T-cell (primary cell): ENCODE measurements at regions not wholly inside any gene's neighbourhood (a gene's known extent, or its start where the extent isn't known, plus 50 kb on each side); places are given as distances from the start of the nearest gene placed in this dataset.

ENCODE experiments used
- ATAC-seq, 4 experiments: fragments of 200-7000 bp in 3 of 4; fragments of 150-1000 bp in 1 of 4; cut with Tn5 transposase; replicated peaks in 1 of 4; 1 replicate in 3 of 4; 2 replicates in 1 of 4; pipeline ENCODE4 v1.10.0; 2021; ENCODE audit warnings: moderate library complexity in 3 of 4, mild to moderate bottlenecking in 2 of 4, moderate number of reproducible peaks in 1 of 4
- CTCF ChIA-PET, 2 donors: fragments of 300-600 bp; sonication (Branson Sonifier 250); formaldehyde crosslinking; loops; one replicate each; lab custom pipeline; 2022; ENCODE audit warnings: antibody characterized with exemption in 2 of 2; lab: Charles Lee
- POLR2A ChIA-PET, 2 donors: fragments of 300-600 bp; sonication (Branson Sonifier 250); formaldehyde crosslinking; loops; one replicate each; lab custom pipeline; 2022; ENCODE audit warnings: antibody characterized with exemption in 2 of 2; lab: Charles Lee
- DNase-seq, 35 experiments: peaks; one replicate each; pipeline versions ENCODE4 v3.0.0 to v3.0.0-alpha.2; 2013 to 2023
- H3K27ac ChIP-seq: one replicate; pipeline ENCODE4 v1.5.1; 2013; ENCODE audit warnings: low read length
- H3K27me3 ChIP-seq, 2 experiments: replicated peaks in 1 of 2; 1 replicate in 1 of 2; 2 replicates in 1 of 2; pipeline versions ENCODE4 v1.6.1 to v1.7.0; 2013; ENCODE audit warnings: low read length in 1 of 2, mixed read lengths in 1 of 2; ENCODE audit not compliant: control insufficient read depth in 2 of 2, insufficient read depth in 2 of 2; ENCODE audit errors: extremely low read depth in 1 of 2
- H3K36me3 ChIP-seq, 2 donors: 1 replicate in 1 of 2; 2 replicates in 1 of 2; pipeline versions ENCODE4 v1.6.1 to v1.7.0; 2013; ENCODE audit warnings: low read length in 1 of 2; ENCODE audit not compliant: control insufficient read depth in 2 of 2, insufficient read depth in 1 of 2; ENCODE audit errors: extremely low read depth in 1 of 2
- H3K4me1 ChIP-seq, 2 experiments: 1 replicate in 1 of 2; 2 replicates in 1 of 2; pipeline versions ENCODE4 v1.6.1 to v1.7.0; 2013; ENCODE audit warnings: low read length in 2 of 2, mixed read lengths in 1 of 2; ENCODE audit not compliant: insufficient read depth in 2 of 2, control insufficient read depth in 1 of 2; ENCODE audit errors: extremely low read depth in 1 of 2
- H3K4me3 ChIP-seq, 2 donors: 1 replicate in 1 of 2; 2 replicates in 1 of 2; pipeline versions ENCODE4 v1.5.1 to v1.7.0; 2013; ENCODE audit warnings: mild to moderate bottlenecking in 2 of 2, low read length in 1 of 2, moderate library complexity in 1 of 2; ENCODE audit not compliant: control insufficient read depth in 1 of 2; ENCODE audit errors: extremely low read depth in 1 of 2
- H3K9me3 ChIP-seq: 2 replicates; pipeline ENCODE4 v1.7.0; 2013
- H3K27ac Mint-ChIP-seq, 2 donors: one replicate each; pipeline ENCODE4 v1.8.0; 2020 to 2021; ENCODE audit warnings: mild to moderate bottlenecking in 2 of 2, mixed read lengths in 2 of 2
- H3K27me3 Mint-ChIP-seq, 2 donors: one replicate each; pipeline ENCODE4 v1.8.0; 2021 to 2022; ENCODE audit warnings: mixed read lengths in 2 of 2
- H3K36me3 Mint-ChIP-seq: one replicate; pipeline ENCODE4 v1.8.0; 2021; ENCODE audit warnings: mixed read lengths
- H3K4me1 Mint-ChIP-seq, 3 donors: one replicate each; pipeline ENCODE4 v1.8.0; 2020 to 2022; ENCODE audit warnings: mixed read lengths in 3 of 3, mild to moderate bottlenecking in 1 of 3
- H3K4me3 Mint-ChIP-seq, 3 donors: one replicate each; pipeline ENCODE4 v1.8.0; 2020 to 2022; ENCODE audit warnings: mild to moderate bottlenecking in 3 of 3, mixed read lengths in 3 of 3, moderate library complexity in 3 of 3
- H3K9me3 Mint-ChIP-seq, 3 donors: one replicate each; pipeline ENCODE4 v1.8.0; 2020 to 2022; ENCODE audit warnings: mixed read lengths in 3 of 3
- WGBS: methylation state at CpG from one replicate; pipeline ENCODE4 v1.1.5; 2013; ENCODE audit warnings: missing lambda C conversion rate; ENCODE audit not compliant: insufficient coverage; 5-methylcytosine and 5-hydroxymethylcytosine counted together

- Histone ChIP-seq H3K9me3 (no peaks in the 10 kb centered on the region), H3K4me3 (no peak overlapping the region), H3K27me3 (no peaks in the 10 kb centered on the region), H3K36me3 (no peaks in the 10 kb centered on the region), H3K27ac (no peak overlapping the region), H3K4me1 (no peaks in the 10 kb centered on the region)
- Mint-ChIP-seq H3K36me3 (no peaks in the 10 kb centered on the region), H3K27ac (no peak overlapping the region), H3K4me1 (no peaks in the 10 kb centered on the region), H3K9me3 (peaks cover 0 to 10% (median 4%) of the 10 kb centered on the region in 3 donors), H3K27me3 (no peaks in the 10 kb centered on the region), H3K4me3 (no peak overlapping the region)
- no peak for ATAC-seq
- no CpG with 5 or more reads among the region's 3 CpGs for WGBS
- ChIA-PET CTCF (no interaction called here), POLR2A (no interaction called here)
- no peak for DNase-seq
These were observed 224.8 kb downstream of the GJA1 start for GRCh38 chr6:121660277-121660676.

- no peaks in the 10 kb centered on the region for H3K36me3 ChIP-seq
- ChIA-PET POLR2A (no interaction called here), CTCF (no interaction called here)
- no peaks in the 10 kb centered on the region for H3K4me1 Mint-ChIP-seq
- no peak for DNase-seq
- no peaks in the 10 kb centered on the region for H3K36me3 Mint-ChIP-seq
- H3K27ac ChIP-seq = no peak overlapping the region
- ATAC-seq = no peak
- H3K4me3 ChIP-seq = no peak overlapping the region
- no peaks in the 10 kb centered on the region for H3K4me1 ChIP-seq
- H3K9me3 Mint-ChIP-seq = peaks cover 0 to 10% (median 4%) of the 10 kb centered on the region in 3 donors
- H3K4me3 Mint-ChIP-seq = no peak overlapping the region
- no peaks in the 10 kb centered on the region for H3K27me3 ChIP-seq
- H3K9me3 ChIP-seq = no peaks in the 10 kb centered on the region
- no peak overlapping the region for H3K27ac Mint-ChIP-seq
- no peaks in the 10 kb centered on the region for H3K27me3 Mint-ChIP-seq
These were observed 227.9 kb downstream of the GJA1 start for GRCh38 chr6:121663292-121663810.

- H3K4me3 Mint-ChIP-seq = no peak overlapping the region
- no peaks in the 10 kb centered on the region for H3K36me3 Mint-ChIP-seq
- no peaks in the 10 kb centered on the region for H3K4me1 Mint-ChIP-seq
- ChIA-PET POLR2A (no interaction called here), CTCF (no interaction called here)
- no peak for DNase-seq
- no peak overlapping the region for H3K27ac Mint-ChIP-seq
- Histone ChIP-seq H3K27me3 (no peaks in the 10 kb centered on the region), H3K27ac (no peak overlapping the region), H3K9me3 (no peaks in the 10 kb centered on the region), H3K36me3 (no peaks in the 10 kb centered on the region), H3K4me3 (no peak overlapping the region), H3K4me1 (no peaks in the 10 kb centered on the region)
- no peak for ATAC-seq
- 60% methylated on average over 1 of the region's 1 CpG for WGBS
- H3K27me3 Mint-ChIP-seq = no peaks in the 10 kb centered on the region
- H3K9me3 Mint-ChIP-seq = peaks cover 0 to 10% (median 4%) of the 10 kb centered on the region in 3 donors
These were observed 228.7 kb downstream of the GJA1 start for GRCh38 chr6:121664158-121664557.

GRCh38 chr6:121666814-121667213 lies 231.4 kb downstream of the GJA1 start:
- no peaks in the 10 kb centered on the region for H3K36me3 ChIP-seq
- ChIA-PET CTCF (interaction anchor here in 1 of 2 donors (0.6 kb wide), 1 partner anchor 204 kb away, joined by 3 read pairs; no protein-coding TSS in a partner anchor), POLR2A (no interaction called here)
- H3K27ac ChIP-seq = no peak overlapping the region
- no peaks in the 10 kb centered on the region for H3K27me3 Mint-ChIP-seq
- H3K36me3 Mint-ChIP-seq = no peaks in the 10 kb centered on the region
- H3K27ac Mint-ChIP-seq = no peak overlapping the region
- no peaks in the 10 kb centered on the region for H3K4me1 ChIP-seq
- no peaks in the 10 kb centered on the region for H3K9me3 ChIP-seq
- no peak overlapping the region for H3K4me3 Mint-ChIP-seq
- H3K4me3 ChIP-seq = no peak overlapping the region
- ATAC-seq = no peak
- H3K9me3 Mint-ChIP-seq = peaks cover 0 to 10% (median 4%) of the 10 kb centered on the region in 3 donors
- WGBS = 100% methylated on average over 1 of the region's 4 CpGs
- H3K4me1 Mint-ChIP-seq = no peaks in the 10 kb centered on the region
- no peak for DNase-seq
- H3K27me3 ChIP-seq = no peaks in the 10 kb centered on the region

GRCh38 chr6:121668259-121668658 lies 232.8 kb downstream of the GJA1 start:
- Histone ChIP-seq H3K9me3 (no peaks in the 10 kb centered on the region), H3K27me3 (no peaks in the 10 kb centered on the region), H3K4me3 (no peak overlapping the region), H3K36me3 (no peaks in the 10 kb centered on the region), H3K4me1 (no peaks in the 10 kb centered on the region), H3K27ac (no peak overlapping the region)
- Mint-ChIP-seq H3K36me3 (no peaks in the 10 kb centered on the region), H3K27ac (no peak overlapping the region), H3K4me3 (no peak overlapping the region), H3K9me3 (peaks cover 0 to 10% (median 4%) of the 10 kb centered on the region in 3 donors), H3K27me3 (no peaks in the 10 kb centered on the region), H3K4me1 (no peaks in the 10 kb centered on the region)
- ATAC-seq = no peak
- DNase-seq = no peak
- ChIA-PET CTCF (interaction anchor here in 1 of 2 donors (0.7 kb wide), 1 partner anchor 317 kb away, joined by 4 read pairs; no protein-coding TSS in a partner anchor), POLR2A (no interaction called here)
- 100% methylated on average over 2 of the region's 3 CpGs for WGBS

DNA sequence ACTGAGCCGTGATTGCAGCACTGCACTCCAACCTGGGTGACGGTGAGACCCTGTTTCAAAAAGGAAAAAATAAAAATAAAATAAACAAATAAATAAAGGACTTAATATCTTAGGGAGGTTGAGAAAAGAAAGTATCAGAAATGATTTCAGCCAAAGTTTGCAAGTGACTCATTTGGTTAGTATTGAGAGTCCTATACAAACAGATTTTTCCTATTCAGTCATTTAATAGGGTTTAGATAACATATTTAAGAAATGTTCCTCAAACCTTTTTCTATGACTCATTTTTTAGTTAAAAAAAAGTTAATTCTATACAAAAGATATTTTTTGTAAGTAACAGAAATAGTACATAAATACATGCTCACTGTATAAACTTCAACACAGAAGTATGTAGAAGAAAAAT lies 235.1 kb downstream of the GJA1 start:
- WGBS = no CpG with 5 or more reads among the region's 2 CpGs
- Mint-ChIP-seq H3K9me3 (no peaks in the 10 kb centered on the region), H3K27ac (no peak overlapping the region), H3K36me3 (no peaks in the 10 kb centered on the region), H3K4me3 (no peak overlapping the region), H3K4me1 (no peaks in the 10 kb centered on the region), H3K27me3 (no peaks in the 10 kb centered on the region)
- no peaks in the 10 kb centered on the region for H3K9me3 ChIP-seq
- H3K27me3 ChIP-seq = no peaks in the 10 kb centered on the region
- ChIA-PET CTCF (interaction anchor here in 1 of 2 donors (0.6 kb wide), 1 partner anchor 162 kb away, joined by 3 read pairs; no protein-coding TSS in a partner anchor), POLR2A (no interaction called here)
- H3K36me3 ChIP-seq = no peaks in the 10 kb centered on the region
- H3K4me1 ChIP-seq = no peaks in the 10 kb centered on the region
- no peak overlapping the region for H3K4me3 ChIP-seq
- DNase-seq = no peak
- ATAC-seq = no peak
- no peak overlapping the region for H3K27ac ChIP-seq

DNA sequence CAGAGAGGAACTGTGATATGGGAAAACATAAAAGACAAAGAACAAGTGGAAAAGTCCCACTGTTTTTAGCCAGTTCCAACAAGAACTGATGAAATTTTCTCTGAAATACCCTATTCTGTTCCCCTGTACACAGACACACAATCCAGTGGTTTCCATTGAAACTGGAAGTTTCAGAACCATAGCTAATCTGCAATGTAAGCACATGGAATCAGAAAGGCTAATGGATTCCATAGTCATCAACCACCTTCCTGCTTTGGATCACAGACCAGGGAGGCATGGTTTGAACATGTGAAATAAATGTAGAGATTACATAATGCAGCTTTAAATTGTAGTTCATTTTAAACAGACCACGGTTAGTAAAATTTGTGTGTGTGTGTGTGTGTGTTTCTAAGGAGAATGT lies 242.1 kb downstream of the GJA1 start:
- no peaks in the 10 kb centered on the region for H3K9me3 Mint-ChIP-seq
- H3K27me3 ChIP-seq = no peaks in the 10 kb centered on the region
- no peaks in the 10 kb centered on the region for H3K36me3 Mint-ChIP-seq
- H3K4me1 Mint-ChIP-seq = no peaks in the 10 kb centered on the region
- no CpG with 5 or more reads among the region's 1 CpG for WGBS
- POLR2A ChIA-PET = interaction anchor here in 1 of 2 donors (0.6 kb wide), 1 partner anchor 12 kb away, joined by 6 read pairs; no protein-coding TSS in a partner anchor
- H3K4me3 ChIP-seq = no peak overlapping the region
- CTCF ChIA-PET = no interaction called here
- H3K4me3 Mint-ChIP-seq = no peak overlapping the region
- no peak overlapping the region for H3K27ac ChIP-seq
- ATAC-seq = no peak
- no peak overlapping the region for H3K27ac Mint-ChIP-seq
- DNase-seq = no peak
- H3K4me1 ChIP-seq = no peaks in the 10 kb centered on the region
- no peaks in the 10 kb centered on the region for H3K9me3 ChIP-seq
- no peaks in the 10 kb centered on the region for H3K27me3 Mint-ChIP-seq
- no peaks in the 10 kb centered on the region for H3K36me3 ChIP-seq
